Right lung (tissue), 2 donors: ENCODE measurements at regions not wholly inside any gene's neighbourhood (a gene's known extent, or its start where the extent isn't known, plus 50 kb on each side); places are given as distances from the start of the nearest gene placed in this dataset.
"Not testable (repeated sequence)": the region's sequence is repeated elsewhere in the genome, so short reads cannot be mapped to it uniquely, and the experiment has no call there.

Experiments
- DNase-seq, 2 donors: peaks; one replicate each; pipeline ENCODE4 v3.0.0-alpha.2; 2013

GRCh38 chr2:116769514-116769913, 1045.0 kb upstream of the DDX18 start:
- no peak for DNase-seq

DNA sequence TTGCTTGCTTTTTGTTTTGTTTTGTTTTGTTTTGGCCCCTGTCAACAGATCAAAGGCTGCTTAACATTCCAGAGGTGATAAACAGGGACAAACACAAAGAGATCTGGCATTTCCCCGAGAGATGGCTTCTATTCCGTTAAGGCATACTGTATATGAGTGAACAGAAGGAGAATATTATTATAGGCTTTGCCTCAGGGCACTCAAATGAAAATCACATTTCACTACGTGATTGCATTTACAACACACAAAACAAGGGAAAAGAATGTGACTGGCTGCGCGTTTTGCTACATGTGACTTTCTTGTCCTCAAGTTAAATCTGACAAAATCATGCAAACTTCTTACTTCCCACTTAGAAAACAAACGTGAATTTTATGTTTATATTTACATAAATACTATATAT, 1037.9 kb upstream of the DDX18 start:
- no peak for DNase-seq

GRCh38 chr2:116787848-116788247, 1026.6 kb upstream of the DDX18 start:
- DNase-seq, result no peak

- no peak for DNase-seq
These were observed 1011.8 kb upstream of the DDX18 start for GRCh38 chr2:116802671-116803070.

- no peak for DNase-seq
These were observed 1009.6 kb upstream of the DDX18 start for GRCh38 chr2:116804901-116805300.

GRCh38 chr2:116806505-116806904, 1008.0 kb upstream of the DDX18 start:
- not testable (repeated sequence) for DNase-seq

GRCh38 chr2:116809109-116809508, 1005.4 kb upstream of the DDX18 start:
- DNase-seq, result no peak

GRCh38 chr2:116810071-116810470, 1004.4 kb upstream of the DDX18 start:
- no peak for DNase-seq

- no peak for DNase-seq
These were observed 1003.8 kb upstream of the DDX18 start for GRCh38 chr2:116810645-116811044.

DNA sequence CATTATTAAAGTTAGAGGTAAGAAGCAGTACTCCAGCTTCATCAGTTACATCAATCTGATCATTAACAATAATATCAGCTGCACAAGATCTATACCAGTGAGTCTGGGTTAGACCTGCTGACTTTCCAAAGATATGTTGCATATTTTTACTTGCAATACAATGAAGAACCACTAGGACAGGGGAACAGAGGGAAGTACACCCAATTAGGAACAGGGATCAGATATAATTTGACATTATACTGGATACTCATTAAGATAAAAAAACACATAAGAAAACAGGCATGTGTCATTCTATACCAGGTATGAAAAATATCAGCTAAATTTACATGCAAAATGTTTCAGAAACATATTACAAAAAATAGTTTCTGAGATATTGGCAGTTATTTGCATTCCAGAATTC, 995.1 kb upstream of the DDX18 start:
- DNase-seq, result no peak

GRCh38 chr2:116820986-116821385, 993.5 kb upstream of the DDX18 start:
- no peak for DNase-seq

GRCh38 chr2:116829543-116829942, 984.9 kb upstream of the DDX18 start:
- DNase-seq, result not testable (repeated sequence)

DNA sequence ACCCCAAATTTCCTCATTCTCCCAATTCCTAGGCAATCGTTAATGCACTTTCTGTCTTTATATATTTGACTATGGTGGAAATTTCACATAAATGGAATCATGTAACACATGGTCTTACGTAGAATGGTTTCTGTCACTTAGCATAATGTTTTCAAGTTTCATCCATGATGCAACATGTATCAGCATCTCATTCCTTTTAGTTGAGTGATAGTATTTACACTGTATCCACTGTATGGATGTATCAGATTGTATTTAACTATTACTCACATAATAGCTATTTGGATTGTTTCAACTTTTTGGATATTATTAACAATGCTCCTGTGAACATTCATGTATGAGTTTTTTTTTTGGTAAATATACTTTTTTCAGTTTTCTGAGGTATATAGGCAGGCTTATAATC, 982.3 kb upstream of the DDX18 start:
- no peak for DNase-seq

GRCh38 chr2:116833052-116833451, 981.4 kb upstream of the DDX18 start:
- DNase-seq, result no peak

DNA sequence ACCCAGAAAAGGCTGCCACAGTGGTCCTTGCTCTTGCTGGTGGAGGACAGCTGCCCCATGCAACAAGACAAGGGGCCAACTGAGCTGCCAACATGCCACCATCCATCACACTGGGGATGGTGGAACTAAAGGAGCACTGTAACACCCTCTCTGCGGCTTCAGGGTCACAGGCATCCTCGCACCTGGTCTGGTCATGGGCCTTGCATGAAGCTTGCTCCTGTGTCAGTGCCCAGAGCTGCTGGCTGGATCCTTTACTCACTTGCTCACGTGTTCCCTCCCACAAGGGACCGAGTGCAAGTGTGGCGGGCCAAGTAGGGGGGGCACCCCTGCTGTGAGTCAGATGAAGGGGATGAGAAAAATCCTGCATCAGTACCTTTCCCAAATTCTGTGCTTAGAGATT, 972.3 kb upstream of the DDX18 start:
- no peak for DNase-seq

GRCh38 chr2:116859708-116860107, 954.8 kb upstream of the DDX18 start:
- DNase-seq, result no peak

GRCh38 chr2:116874021-116874420, 940.5 kb upstream of the DDX18 start:
- DNase-seq, result no peak

DNA sequence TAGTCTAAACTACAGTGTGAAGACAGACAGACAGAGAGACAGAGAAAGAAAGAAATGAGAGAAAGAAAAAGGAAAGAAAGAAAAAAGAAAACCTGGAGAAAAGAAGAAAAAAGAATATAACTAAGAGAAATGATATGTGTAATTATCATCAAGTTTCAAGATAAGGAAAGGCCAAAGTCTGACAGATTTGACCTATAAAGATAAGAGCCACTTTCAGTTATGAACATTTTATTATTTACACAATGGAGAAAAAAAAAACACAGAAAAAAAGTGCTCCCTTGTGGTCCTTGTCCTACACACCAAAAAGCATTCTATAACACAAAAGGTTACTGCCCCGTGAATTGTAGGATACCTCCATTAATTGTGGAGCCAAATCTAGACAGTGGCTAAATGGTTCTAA, 937.2 kb upstream of the DDX18 start:
- no peak for DNase-seq

DNA sequence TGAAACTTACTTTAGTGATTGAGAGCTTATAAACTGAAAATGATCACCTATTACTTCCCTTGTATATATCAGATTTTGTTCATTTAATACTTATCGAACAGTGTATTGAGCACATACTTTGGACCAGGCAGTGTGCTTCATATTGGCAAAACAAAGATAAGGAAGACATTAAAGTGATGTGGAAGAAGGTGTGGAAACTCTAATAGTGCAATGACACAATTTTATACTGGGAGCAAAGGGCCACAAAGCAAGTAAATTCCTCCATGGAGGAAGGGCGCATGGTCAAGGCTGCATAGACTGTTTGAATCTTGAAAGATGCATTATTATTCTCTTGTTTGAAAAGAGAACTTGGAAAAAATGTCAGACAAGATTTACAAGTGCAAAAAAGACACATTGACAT, 936.5 kb upstream of the DDX18 start:
- DNase-seq, result no peak

DNA sequence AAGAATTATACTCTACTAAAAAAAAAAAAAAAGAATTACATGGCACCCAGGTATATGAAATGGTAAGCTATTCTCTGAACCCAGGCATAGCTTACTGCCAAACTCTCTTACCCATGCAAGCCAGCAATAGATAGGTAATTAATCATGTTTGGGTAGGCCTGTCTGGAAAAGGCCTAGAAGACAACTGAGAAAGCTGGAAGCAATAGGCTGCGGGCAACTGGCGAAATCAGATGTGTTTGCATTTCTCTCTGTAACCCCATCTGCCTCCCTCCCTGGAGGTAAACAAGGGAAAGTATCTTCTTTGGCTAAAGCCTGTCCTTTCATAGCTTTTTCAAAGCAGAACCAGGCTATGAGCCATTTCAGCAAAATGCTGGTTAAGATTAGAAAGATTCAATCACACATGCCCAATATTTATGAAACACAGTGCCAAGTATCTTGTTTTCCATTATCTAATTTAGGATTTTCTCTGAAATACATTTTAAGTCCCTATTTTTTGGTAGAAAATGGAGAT, 934.8 kb upstream of the DDX18 start:
- no peak for DNase-seq

DNA sequence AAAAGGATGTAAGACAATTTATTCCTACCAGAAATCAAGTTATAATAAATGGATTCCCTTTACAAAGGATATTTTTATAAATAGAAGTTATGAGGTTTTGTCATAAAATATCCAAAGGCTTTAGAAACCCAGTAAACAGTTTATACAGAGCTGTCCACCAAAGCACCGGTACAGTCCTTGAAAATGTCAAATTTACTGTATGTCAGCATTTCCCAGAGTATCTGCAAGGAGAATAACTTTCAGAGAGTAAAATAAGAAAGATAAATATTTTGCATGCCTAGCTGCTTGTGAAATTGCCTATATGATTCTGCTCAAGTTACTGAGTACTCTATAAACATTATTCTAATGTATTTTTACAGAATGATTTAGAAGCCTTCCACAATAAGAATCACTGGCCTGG, 923.3 kb upstream of the DDX18 start:
- no peak for DNase-seq

GRCh38 chr2:116911540-116911939, 903.0 kb upstream of the DDX18 start:
- DNase-seq, result no peak

GRCh38 chr2:116915673-116916072, 898.8 kb upstream of the DDX18 start:
- no peak for DNase-seq

- no peak for DNase-seq
These were observed 897.3 kb upstream of the DDX18 start for GRCh38 chr2:116917196-116917595.

- DNase-seq, result no peak
These were observed 895.9 kb upstream of the DDX18 start for GRCh38 chr2:116918574-116918973.
